GM21526 (cell line): ENCODE measurements at regions not wholly inside any gene's neighbourhood (a gene's known extent, or its start where the extent isn't known, plus 50 kb on each side); places are given as distances from the start of the nearest gene placed in this dataset.

ENCODE experiments used
- ATAC-seq: cut with Tn5 transposase; IDR thresholded peaks from one replicate; pipeline ENCODE4 v1.9.1; 2021; ENCODE audit warnings: moderate library complexity; ENCODE audit not compliant: unreplicated experiment, low FRiP score

DNA sequence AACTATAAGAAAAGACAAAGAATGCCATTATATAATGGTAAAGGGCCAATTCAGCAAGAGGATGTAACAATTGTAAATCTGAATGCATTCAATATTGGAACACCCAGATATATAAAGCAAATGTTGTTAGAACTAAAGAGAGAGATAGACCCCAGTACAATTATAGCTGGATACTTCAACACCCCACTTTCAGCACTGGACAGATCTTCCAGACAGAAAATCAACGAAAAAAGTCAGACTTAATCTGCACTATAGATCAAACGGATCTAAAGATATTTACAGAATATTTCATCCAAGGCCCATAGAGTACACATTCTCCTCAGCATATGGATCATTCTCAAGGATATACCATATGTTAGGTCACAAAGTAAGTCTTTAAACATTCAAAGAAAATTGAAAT lies 194.6 kb upstream of the DACH1 start:
- no peak for ATAC-seq

GRCh38 chr13:72050251-72050650 lies 183.2 kb upstream of the DACH1 start:
- ATAC-seq: no peak

GRCh38 chr13:72043366-72043765 lies 176.4 kb upstream of the DACH1 start:
- no peak for ATAC-seq

DNA sequence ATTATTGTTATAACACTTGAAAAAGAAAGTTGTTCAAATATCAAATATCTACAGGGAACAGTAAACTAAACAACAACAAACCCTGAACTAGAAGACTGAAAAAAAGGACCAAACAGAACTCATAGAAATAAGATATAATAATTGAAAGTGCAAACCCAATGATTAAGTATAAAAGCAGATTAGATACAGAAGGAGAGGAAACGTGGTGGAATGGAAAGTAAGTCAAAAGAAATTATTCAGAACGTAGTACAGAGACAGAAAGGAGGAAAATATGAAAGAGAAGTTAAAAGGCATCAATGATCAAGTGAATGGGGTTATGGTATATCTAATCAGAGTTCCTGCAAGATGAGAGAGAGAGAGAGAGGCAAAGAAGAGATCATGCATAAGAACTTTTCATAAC lies 174.2 kb upstream of the DACH1 start:
- no peak for ATAC-seq

DNA sequence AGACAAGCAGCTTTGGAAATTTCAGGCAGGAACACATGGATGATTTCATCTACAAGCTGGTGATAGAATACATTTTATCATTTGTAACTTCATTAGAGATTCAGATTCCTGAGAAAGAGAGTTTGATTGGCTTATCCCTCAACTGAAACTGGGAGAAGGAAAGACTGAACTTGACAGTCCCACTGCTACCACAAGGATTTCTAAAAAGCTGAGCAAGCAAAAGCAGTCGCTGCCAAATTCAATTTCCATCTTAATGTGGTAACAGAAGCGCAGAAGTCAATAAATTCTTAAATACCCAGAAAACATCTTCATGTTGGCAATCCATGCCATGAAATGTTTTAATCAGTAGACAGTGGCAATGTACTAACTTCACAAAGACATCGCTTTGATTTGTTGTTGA lies 172.1 kb upstream of the DACH1 start:
- ATAC-seq: no peak

GRCh38 chr13:72029981-72030380 lies 163.0 kb upstream of the DACH1 start:
- no peak for ATAC-seq

DNA sequence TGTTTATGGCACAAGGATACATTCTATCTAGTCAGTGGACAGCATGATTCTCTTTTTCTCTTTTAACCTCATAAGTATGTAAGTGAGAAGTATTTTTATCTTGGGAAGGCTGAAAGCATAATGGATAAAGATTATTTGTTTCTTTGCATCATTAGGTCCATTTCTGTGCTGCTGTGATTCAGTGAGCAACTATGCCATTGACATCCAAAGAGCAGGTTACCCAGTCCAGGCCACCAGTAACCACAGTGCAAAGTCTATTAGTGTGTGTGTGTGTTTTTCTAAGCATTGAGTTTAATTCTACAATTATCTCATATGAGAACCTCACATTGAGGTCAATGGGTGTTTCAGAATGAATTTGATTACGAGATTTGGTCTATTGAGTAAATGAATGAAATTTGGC lies 158.8 kb upstream of the DACH1 start:
- ATAC-seq: no peak

- ATAC-seq: no peak
Measured at GRCh38 chr13:72023895-72024294, 156.9 kb upstream of the DACH1 start.

DNA sequence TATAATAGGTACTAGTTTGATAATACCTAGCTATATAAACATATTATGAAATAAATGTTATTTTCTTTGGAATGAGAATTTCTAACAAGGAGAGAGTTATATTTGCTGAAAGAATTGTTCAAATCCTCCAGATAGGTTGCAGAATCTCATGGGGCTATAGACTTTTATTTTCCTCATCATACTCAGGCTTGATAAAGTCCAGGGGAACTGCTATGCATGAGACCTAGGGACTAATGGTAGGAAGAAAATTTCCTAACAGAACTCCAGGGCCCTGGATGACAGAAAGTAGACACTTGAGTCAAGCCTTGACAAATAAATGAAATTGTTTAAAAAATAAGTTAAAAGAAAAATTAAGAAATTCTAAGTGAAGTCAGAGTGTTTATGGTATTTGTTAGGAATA lies 138.5 kb upstream of the DACH1 start:
- ATAC-seq: no peak

DNA sequence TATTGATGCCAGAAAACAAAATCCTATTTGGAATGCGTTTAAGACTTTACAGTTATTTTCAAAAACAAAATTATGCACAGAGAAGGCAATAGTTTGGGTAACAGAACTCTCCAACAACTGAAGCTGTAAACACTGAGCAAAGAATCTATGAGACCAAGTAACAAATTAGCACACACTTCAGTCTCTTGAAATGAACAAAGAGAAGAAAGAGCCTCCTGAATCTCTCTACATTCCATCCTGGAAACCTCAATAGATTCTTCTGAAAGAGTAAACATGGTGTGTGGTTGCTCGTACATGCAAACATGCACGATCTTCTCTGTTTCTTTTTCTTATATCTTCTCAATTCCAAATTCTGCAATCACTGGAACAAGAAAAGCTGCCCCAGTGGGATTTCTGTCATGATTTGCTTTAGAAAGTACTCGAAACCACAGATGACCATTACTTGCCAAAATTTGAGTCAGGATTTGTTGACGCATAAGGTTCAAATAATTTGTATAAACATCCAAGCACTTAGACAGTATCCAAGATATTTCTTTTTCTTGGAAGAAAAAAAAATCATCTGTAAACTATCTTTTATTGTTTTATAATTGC lies 137.9 kb upstream of the DACH1 start:
- ATAC-seq: no peak

- no peak for ATAC-seq
Measured at GRCh38 chr13:72004246-72004645, 137.2 kb upstream of the DACH1 start.

- no peak for ATAC-seq
Measured at GRCh38 chr13:71998223-71998622, 131.2 kb upstream of the DACH1 start.

GRCh38 chr13:71979616-71980015 lies 112.6 kb upstream of the DACH1 start:
- ATAC-seq: no peak

DNA sequence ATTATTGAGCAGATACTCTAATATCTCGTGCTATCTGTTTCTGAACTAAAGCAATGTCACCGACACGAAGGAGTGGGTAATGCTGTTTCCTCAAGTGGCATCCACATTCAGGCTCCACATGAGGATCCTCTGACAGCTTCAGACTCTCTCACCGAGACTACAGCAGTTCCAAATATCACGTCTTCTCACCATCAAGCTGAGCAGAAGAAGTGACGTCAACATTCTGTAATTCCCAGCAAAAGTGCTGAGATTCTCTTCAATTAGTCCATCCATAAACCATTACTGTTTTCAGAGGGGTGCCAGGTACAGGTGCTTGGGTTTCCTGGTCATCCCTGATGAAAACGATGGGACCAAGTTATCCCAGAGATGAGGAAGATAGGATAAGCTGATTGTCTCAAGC lies 110.0 kb upstream of the DACH1 start:
- ATAC-seq: no peak

DNA sequence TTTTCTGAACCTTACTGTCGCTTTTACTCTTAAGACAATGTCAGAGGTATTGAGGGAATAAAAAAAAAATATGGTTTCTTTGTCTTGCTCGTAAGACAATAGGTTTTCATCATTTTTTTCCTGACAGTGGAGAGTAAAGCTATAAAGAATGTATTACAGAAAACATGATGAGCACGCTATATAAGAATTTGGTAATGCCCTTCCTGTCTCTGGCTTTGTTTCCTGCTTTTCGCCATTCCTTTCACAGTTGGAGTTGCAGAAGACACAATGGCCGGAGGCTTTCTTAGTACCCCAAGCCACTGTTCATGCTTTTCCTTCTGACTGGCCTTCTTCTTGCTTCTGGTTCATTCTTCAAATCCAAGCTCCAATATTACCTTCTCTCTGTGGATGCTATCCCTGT lies 101.0 kb upstream of the DACH1 start:
- ATAC-seq: no peak

GRCh38 chr13:71964491-71965100 lies 97.6 kb upstream of the DACH1 start:
- no peak for ATAC-seq

DNA sequence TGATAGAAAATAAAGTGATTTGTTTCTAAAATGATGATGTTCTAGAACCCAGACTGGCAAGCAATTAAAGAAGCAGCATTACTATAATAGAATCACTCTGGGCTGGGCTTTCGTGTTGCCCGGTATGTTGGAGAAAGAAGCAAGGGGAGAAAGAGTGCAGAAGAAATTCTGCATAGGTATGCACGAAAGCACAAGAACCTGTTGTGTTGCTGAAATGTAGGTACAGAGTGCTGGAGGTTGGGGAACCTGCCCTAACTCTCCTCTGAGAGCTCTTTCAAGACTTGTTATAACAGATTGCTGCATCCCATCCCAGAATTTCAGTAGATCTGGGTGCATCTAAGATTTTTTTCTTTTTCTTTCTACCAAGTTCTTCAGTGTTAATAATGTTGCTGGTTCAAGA lies 95.7 kb upstream of the DACH1 start:
- ATAC-seq: no peak

- no peak for ATAC-seq
Measured at GRCh38 chr13:71962126-71962525, 95.1 kb upstream of the DACH1 start.

- no peak for ATAC-seq
Measured at GRCh38 chr13:71949441-71949840, 82.4 kb upstream of the DACH1 start.

GRCh38 chr13:71939186-71939585 lies 72.2 kb upstream of the DACH1 start:
- ATAC-seq: no peak

- no peak for ATAC-seq
Measured at GRCh38 chr13:71935166-71935840, 68.3 kb upstream of the DACH1 start.

DNA sequence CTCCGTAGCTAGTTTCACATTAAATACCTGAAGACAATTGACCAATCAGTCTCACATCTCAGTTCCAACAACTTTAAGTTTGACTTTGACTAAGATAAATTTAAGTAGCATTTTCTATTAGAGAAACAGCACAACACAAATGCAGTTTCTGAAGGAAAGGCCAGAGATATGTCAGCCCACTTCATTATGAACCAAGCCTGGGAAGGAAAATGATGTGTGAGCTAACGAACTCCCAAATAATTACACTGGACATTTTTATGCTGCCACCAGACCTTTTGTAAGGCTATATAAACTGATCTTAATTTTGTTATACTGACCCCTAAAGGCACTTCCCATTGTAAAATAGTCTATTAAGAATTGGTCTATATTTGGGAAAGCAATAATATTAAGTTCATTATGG lies 57.9 kb upstream of the DACH1 start:
- no peak for ATAC-seq
